H9 (cell line): ENCODE measurements at regions not wholly inside any gene's neighbourhood (a gene's known extent, or its start where the extent isn't known, plus 50 kb on each side); places are given as distances from the start of the nearest gene placed in this dataset.

Experiments used
- DNase-seq: peaks from one replicate; pipeline ENCODE4 v3.0.0-alpha.2; 2017
- H2AFZ ChIP-seq: one replicate; pipeline ENCODE4 v1.6.1; 2013; ENCODE audit warnings: mild to moderate bottlenecking, low read length, control low read depth, moderate library complexity
- H2AK5ac ChIP-seq: 2 replicates; pipeline ENCODE4 v1.6.1; 2013; ENCODE audit warnings: low read length, control low read depth, mixed read lengths; ENCODE audit not compliant: insufficient read length
- H2BK120ac ChIP-seq: one replicate; pipeline ENCODE4 v1.6.1; 2013; ENCODE audit warnings: low read depth, mild to moderate bottlenecking, low read length, control low read depth, inconsistent platforms; ENCODE audit not compliant: poor library complexity, severe bottlenecking
- H2BK12ac ChIP-seq: 2 replicates; pipeline ENCODE4 v1.6.1; 2013; ENCODE audit warnings: low read length, control low read depth, mixed read lengths, low read depth; ENCODE audit not compliant: insufficient read length
- H2BK15ac ChIP-seq: 2 replicates; pipeline ENCODE4 v1.6.1; 2013; ENCODE audit warnings: low read depth, low read length, control low read depth
- H2BK20ac ChIP-seq: one replicate; pipeline ENCODE4 v1.6.1; 2013; ENCODE audit warnings: low read depth, mild to moderate bottlenecking, low read length, control low read depth, inconsistent platforms; ENCODE audit not compliant: poor library complexity, severe bottlenecking
- H2BK5ac ChIP-seq: 2 replicates; pipeline ENCODE4 v1.6.1; 2013; ENCODE audit warnings: low read length, control low read depth, mixed read lengths; ENCODE audit not compliant: insufficient read length
- H3K14ac ChIP-seq: 2 replicates; pipeline ENCODE4 v1.6.1; 2013; ENCODE audit warnings: low read length, control low read depth; ENCODE audit not compliant: insufficient read depth
- H3K18ac ChIP-seq: 2 replicates; pipeline ENCODE4 v1.6.1; 2013; ENCODE audit warnings: low read depth, mild to moderate bottlenecking, mixed read lengths, low read length, control low read depth; ENCODE audit not compliant: insufficient read length
- H3K23ac ChIP-seq: 2 replicates; pipeline ENCODE4 v1.6.1; 2013; ENCODE audit warnings: low read length, control low read depth, mixed read lengths, low read depth; ENCODE audit not compliant: insufficient read length
- H3K23me2 ChIP-seq: 2 replicates; pipeline ENCODE4 v1.6.1; 2013; ENCODE audit warnings: low read depth, mild to moderate bottlenecking, mixed read lengths, low read length, control low read depth; ENCODE audit not compliant: insufficient read length, poor library complexity, severe bottlenecking
- H3K27ac ChIP-seq: 2 replicates; pipeline ENCODE4 v1.5.1; 2013; ENCODE audit warnings: low read length, control low read depth, mixed read lengths, low read depth; ENCODE audit not compliant: insufficient read length
- H3K27me3 ChIP-seq: 2 replicates; pipeline ENCODE4 v1.6.1; 2013; ENCODE audit warnings: low read length, control low read depth, inconsistent platforms; ENCODE audit not compliant: insufficient read depth
- H3K4ac ChIP-seq: 2 replicates; pipeline ENCODE4 v1.6.1; 2013; ENCODE audit warnings: low read depth, mild to moderate bottlenecking, control low read depth, inconsistent platforms, low read length, moderate library complexity
- H3K4me1 ChIP-seq: 2 replicates; pipeline ENCODE4 v1.6.1; 2013; ENCODE audit warnings: low read length, control low read depth, inconsistent platforms; ENCODE audit not compliant: insufficient read depth
- H3K4me2 ChIP-seq: 2 replicates; pipeline ENCODE4 v1.6.1; 2013; ENCODE audit warnings: low read length, control low read depth, mixed read lengths; ENCODE audit not compliant: insufficient read length, insufficient read depth
- H3K56ac ChIP-seq: 2 replicates; pipeline ENCODE4 v1.6.1; 2013; ENCODE audit warnings: low read depth, mild to moderate bottlenecking, mixed read lengths, low read length, control low read depth; ENCODE audit not compliant: insufficient read length
- H3K79me1 ChIP-seq: 2 replicates; pipeline ENCODE4 v1.6.1; 2013; ENCODE audit warnings: low read depth, mild to moderate bottlenecking, moderate library complexity, low read length, control low read depth, inconsistent platforms; ENCODE audit not compliant: insufficient read depth, poor library complexity, severe bottlenecking
- H3K79me2 ChIP-seq: 2 replicates; pipeline ENCODE4 v1.6.1; 2013; ENCODE audit warnings: low read length, control low read depth, inconsistent platforms; ENCODE audit not compliant: insufficient read depth
- H3K9ac ChIP-seq: 2 replicates; pipeline ENCODE4 v1.6.1; 2013; ENCODE audit warnings: low read length, control low read depth, mixed read lengths; ENCODE audit not compliant: insufficient read length; ENCODE audit errors: extremely low read depth
- H3K9me3 ChIP-seq: one replicate; pipeline ENCODE4 v1.6.1; 2013; ENCODE audit warnings: low read depth, low read length, inconsistent platforms; ENCODE audit not compliant: control insufficient read depth
- H3T11ph ChIP-seq: one replicate; pipeline ENCODE4 v1.6.1; 2013; ENCODE audit warnings: mild to moderate bottlenecking, low read length, control low read depth, inconsistent platforms
- H4K20me1 ChIP-seq: one replicate; pipeline ENCODE4 v1.6.1; 2013; ENCODE audit not compliant: control insufficient read depth, insufficient read length, insufficient read depth
- H4K5ac ChIP-seq: 2 replicates; pipeline ENCODE4 v1.6.1; 2013; ENCODE audit warnings: low read depth, mild to moderate bottlenecking, mixed read lengths, low read length, control low read depth; ENCODE audit not compliant: insufficient read length
- H4K8ac ChIP-seq: replicated peaks from 2 replicates; pipeline ENCODE4 v1.6.1; 2013; ENCODE audit warnings: low read length, control low read depth, mixed read lengths, low read depth; ENCODE audit not compliant: insufficient read length
- H4K91ac ChIP-seq: 2 replicates; pipeline ENCODE4 v1.6.1; 2013; ENCODE audit warnings: low read depth, mild to moderate bottlenecking, moderate library complexity, mixed read lengths, low read length, control low read depth; ENCODE audit not compliant: insufficient read length
- H3K27ac Mint-ChIP-seq, 3 experiments: 2 replicates in 2 of 3; 3 replicates in 1 of 3; pipeline ENCODE4 v1.8.0; 2020 to 2021; ENCODE audit warnings: mixed read lengths in 3 of 3, mild to moderate bottlenecking in 1 of 3, moderate library complexity in 1 of 3
- H3K27me3 Mint-ChIP-seq: 2 replicates; pipeline ENCODE4 v1.8.0; 2021; ENCODE audit warnings: low read depth, mild to moderate bottlenecking, moderate library complexity, mixed read lengths
- H3K36me3 Mint-ChIP-seq, 3 experiments: 2 replicates in 2 of 3; 3 replicates in 1 of 3; pipeline ENCODE4 v1.8.0; 2020 to 2021; ENCODE audit warnings: low read depth in 3 of 3, mixed read lengths in 3 of 3; ENCODE audit not compliant: insufficient read depth in 1 of 3
- H3K4me1 Mint-ChIP-seq, 2 experiments: 2 replicates each; pipeline ENCODE4 v1.8.0; 2020; ENCODE audit warnings: mixed read lengths in 2 of 2
- H3K4me3 Mint-ChIP-seq, 2 experiments: 2 replicates in 1 of 2; 3 replicates in 1 of 2; pipeline ENCODE4 v1.8.0; 2020 to 2021; ENCODE audit warnings: mild to moderate bottlenecking in 2 of 2, mixed read lengths in 2 of 2, moderate library complexity in 1 of 2
- H3K9me3 Mint-ChIP-seq, 2 experiments: 2 replicates in 1 of 2; 3 replicates in 1 of 2; pipeline ENCODE4 v1.8.0; 2020; ENCODE audit warnings: mild to moderate bottlenecking in 2 of 2, mixed read lengths in 2 of 2, moderate library complexity in 1 of 2
- CTCF ChIP-seq: fragments of 200-600 bp; sonication (generic); conservative IDR thresholded peaks from 3 replicates; pipeline ENCODE4 v1.8.0; 2021; ENCODE audit warnings: antibody characterized with exemption, mild to moderate bottlenecking

GRCh38 chr14:86027144-86027543 is 497.2 kb downstream of the FLRT2 start:
- DNase-seq = no peak
- no peak overlapping the region for H2BK15ac ChIP-seq
- H2BK12ac ChIP-seq = no peak overlapping the region
- no peak overlapping the region for H3K23ac ChIP-seq
- Mint-ChIP-seq H3K27ac (no peak overlapping the region), H3K27me3 (no peaks in the 10 kb centered on the region), H3K4me3 (no peak overlapping the region), H3K4me1 (0 out of 4 replicates have a peak, but pooled peaks cover 0 to 4% of the 10 kb centered on the region in 2 experiments), H3K9me3 (peaks cover 20 to 23% of the 10 kb centered on the region in 2 experiments), H3K36me3 (peaks cover 6 to 19% (median 14%) of the 10 kb centered on the region in 3 experiments)
- no peaks in the 10 kb centered on the region for H3K79me2 ChIP-seq
- no peak for TF ChIP-seq CTCF
- H2BK120ac ChIP-seq = no peak overlapping the region
- H3K9ac ChIP-seq = no peak overlapping the region
- no peak overlapping the region for H3K27ac ChIP-seq
- H4K20me1 ChIP-seq = no peaks in the 10 kb centered on the region
- H4K8ac ChIP-seq = no peak overlapping the region
- no peak overlapping the region for H3K56ac ChIP-seq
- H3K9me3 ChIP-seq = peaks cover 5% of the 10 kb centered on the region
- H3K14ac ChIP-seq = no peak overlapping the region
- H4K91ac ChIP-seq = no peak overlapping the region
- H3K27me3 ChIP-seq = no peaks in the 10 kb centered on the region
- no peak overlapping the region for H2AK5ac ChIP-seq
- H3K4me1 ChIP-seq = no peaks in the 10 kb centered on the region
- H2BK20ac ChIP-seq = no peak overlapping the region
- H3K79me1 ChIP-seq = no peaks in the 10 kb centered on the region
- H4K5ac ChIP-seq = no peak overlapping the region
- H2AFZ ChIP-seq = no peak overlapping the region
- no peak overlapping the region for H3T11ph ChIP-seq
- no peaks in the 10 kb centered on the region for H3K23me2 ChIP-seq
- H3K4ac ChIP-seq = no peak overlapping the region
- H3K18ac ChIP-seq = no peak overlapping the region
- H3K4me2 ChIP-seq = no peak overlapping the region
- H2BK5ac ChIP-seq = no peak overlapping the region
